Ishikawa (cell line): ENCODE measurements at regions not wholly inside any gene's neighbourhood (a gene's known extent, or its start where the extent isn't known, plus 50 kb on each side); places are given as distances from the start of the nearest gene placed in this dataset.

Experiments
- CEBPB ChIP-seq: IDR thresholded peaks from 2 replicates; pipeline ENCODE4 v1.6.1; 2012
- CREB1 ChIP-seq: IDR thresholded peaks from 2 replicates; pipeline ENCODE4 v1.6.1; 2012; ENCODE audit warnings: low read depth
- EGR1 ChIP-seq: IDR thresholded peaks from 2 replicates; pipeline ENCODE4 v1.6.1; 2012
- EP300 ChIP-seq: IDR thresholded peaks from 2 replicates; pipeline ENCODE4 v1.6.1; 2012; ENCODE audit warnings: borderline replicate concordance
- FOXM1 ChIP-seq: IDR thresholded peaks from 2 replicates; pipeline ENCODE4 v1.6.1; 2012; ENCODE audit warnings: low read depth, borderline replicate concordance
- NFIC ChIP-seq: IDR thresholded peaks from 2 replicates; pipeline ENCODE4 v1.6.1; 2012
- RAD21 ChIP-seq: IDR thresholded peaks from 2 replicates; pipeline ENCODE4 v1.6.1; 2012; ENCODE audit warnings: low read depth
- TAF1 ChIP-seq: IDR thresholded peaks from 2 replicates; pipeline ENCODE4 v1.6.1; 2012; ENCODE audit warnings: low read depth, mild to moderate bottlenecking
- TCF12 ChIP-seq: IDR thresholded peaks from 2 replicates; pipeline ENCODE4 v1.6.1; 2012; ENCODE audit warnings: low read depth
- TEAD4 ChIP-seq: IDR thresholded peaks from 2 replicates; pipeline ENCODE4 v1.6.1; 2012
- YY1 ChIP-seq: IDR thresholded peaks from 2 replicates; pipeline ENCODE4 v1.6.1; 2012; ENCODE audit warnings: low read depth
- ZBTB7A ChIP-seq: IDR thresholded peaks from 2 replicates; pipeline ENCODE4 v1.6.1; 2012; ENCODE audit warnings: low read depth
- TF ChIP-seq, protein P1 (sequence below): IDR thresholded peaks from 2 replicates; pipeline ENCODE4 v1.6.1; 2012
- TF ChIP-seq, protein P2 (sequence below): IDR thresholded peaks from 2 replicates; pipeline ENCODE4 v1.6.1; 2012; ENCODE audit warnings: low read depth, mild to moderate bottlenecking
- TF ChIP-seq, protein P3 (sequence below): IDR thresholded peaks from 2 replicates; pipeline ENCODE4 v1.6.1; 2012

DNA sequence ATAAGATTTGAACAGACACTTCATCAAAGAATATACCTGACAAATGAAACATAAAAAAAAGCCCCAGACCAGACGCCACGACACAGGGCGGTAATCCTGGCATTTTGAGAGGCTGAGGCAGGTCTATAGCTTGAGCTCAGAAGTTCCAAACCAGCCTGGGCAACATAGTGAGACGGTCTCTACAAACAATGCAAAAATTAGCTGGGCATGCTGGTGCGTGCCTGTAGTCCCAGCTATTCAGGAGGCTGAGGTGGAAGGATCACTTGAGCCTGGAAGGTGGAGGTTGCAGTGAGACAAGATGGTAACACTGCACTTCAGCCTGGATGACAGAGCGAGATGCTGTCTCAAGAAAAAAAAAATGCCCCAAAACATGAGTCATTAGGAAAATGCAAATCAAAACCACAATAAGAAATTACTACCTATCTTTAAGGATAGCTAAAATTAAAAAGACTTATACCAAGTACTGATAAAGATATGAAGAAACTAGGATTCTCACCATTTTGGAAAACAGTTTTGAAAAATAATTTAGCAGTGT, 91.7 kb upstream of the GRAMD1B start:
- no peak for TF ChIP-seq EP300
- no peak for TF ChIP-seq TCF12
- TF ChIP-seq, protein P1, sequence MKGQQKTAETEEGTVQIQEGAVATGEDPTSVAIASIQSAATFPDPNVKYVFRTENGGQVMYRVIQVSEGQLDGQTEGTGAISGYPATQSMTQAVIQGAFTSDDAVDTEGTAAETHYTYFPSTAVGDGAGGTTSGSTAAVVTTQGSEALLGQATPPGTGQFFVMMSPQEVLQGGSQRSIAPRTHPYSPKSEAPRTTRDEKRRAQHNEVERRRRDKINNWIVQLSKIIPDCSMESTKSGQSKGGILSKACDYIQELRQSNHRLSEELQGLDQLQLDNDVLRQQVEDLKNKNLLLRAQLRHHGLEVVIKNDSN = no peak
- TF ChIP-seq, protein P2, sequence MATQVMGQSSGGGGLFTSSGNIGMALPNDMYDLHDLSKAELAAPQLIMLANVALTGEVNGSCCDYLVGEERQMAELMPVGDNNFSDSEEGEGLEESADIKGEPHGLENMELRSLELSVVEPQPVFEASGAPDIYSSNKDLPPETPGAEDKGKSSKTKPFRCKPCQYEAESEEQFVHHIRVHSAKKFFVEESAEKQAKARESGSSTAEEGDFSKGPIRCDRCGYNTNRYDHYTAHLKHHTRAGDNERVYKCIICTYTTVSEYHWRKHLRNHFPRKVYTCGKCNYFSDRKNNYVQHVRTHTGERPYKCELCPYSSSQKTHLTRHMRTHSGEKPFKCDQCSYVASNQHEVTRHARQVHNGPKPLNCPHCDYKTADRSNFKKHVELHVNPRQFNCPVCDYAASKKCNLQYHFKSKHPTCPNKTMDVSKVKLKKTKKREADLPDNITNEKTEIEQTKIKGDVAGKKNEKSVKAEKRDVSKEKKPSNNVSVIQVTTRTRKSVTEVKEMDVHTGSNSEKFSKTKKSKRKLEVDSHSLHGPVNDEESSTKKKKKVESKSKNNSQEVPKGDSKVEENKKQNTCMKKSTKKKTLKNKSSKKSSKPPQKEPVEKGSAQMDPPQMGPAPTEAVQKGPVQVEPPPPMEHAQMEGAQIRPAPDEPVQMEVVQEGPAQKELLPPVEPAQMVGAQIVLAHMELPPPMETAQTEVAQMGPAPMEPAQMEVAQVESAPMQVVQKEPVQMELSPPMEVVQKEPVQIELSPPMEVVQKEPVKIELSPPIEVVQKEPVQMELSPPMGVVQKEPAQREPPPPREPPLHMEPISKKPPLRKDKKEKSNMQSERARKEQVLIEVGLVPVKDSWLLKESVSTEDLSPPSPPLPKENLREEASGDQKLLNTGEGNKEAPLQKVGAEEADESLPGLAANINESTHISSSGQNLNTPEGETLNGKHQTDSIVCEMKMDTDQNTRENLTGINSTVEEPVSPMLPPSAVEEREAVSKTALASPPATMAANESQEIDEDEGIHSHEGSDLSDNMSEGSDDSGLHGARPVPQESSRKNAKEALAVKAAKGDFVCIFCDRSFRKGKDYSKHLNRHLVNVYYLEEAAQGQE = no peak
- no peak for TF ChIP-seq RAD21
- TF ChIP-seq, protein P3, sequence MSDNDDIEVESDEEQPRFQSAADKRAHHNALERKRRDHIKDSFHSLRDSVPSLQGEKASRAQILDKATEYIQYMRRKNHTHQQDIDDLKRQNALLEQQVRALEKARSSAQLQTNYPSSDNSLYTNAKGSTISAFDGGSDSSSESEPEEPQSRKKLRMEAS = no peak
- TF ChIP-seq FOXM1 = no peak
- no peak for TF ChIP-seq TAF1
- TF ChIP-seq NFIC = no peak
- TF ChIP-seq YY1 = no peak
- no peak for TF ChIP-seq CEBPB
- no peak for TF ChIP-seq EGR1
- TF ChIP-seq CREB1 = no peak
- no peak for TF ChIP-seq TEAD4
- no peak for TF ChIP-seq ZBTB7A

DNA sequence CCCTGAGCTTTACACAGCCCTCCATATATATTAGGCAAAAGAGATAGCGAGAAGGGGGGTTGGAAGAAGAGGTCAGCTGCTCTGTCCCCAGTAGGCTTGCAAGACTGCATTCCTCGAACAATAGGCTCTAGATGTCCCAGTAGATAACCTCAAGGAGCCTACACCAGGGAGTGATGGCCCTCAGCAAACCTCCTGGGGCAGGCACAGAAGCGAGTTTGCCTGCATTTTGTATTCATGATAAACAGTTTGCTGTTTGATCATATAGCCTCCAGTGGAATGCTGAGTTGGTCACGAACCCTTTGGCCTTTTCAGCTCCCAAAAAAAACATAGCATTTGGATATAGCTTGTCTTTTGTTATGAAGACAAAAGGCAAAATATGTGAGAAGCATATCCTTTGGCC, 95.1 kb upstream of the GRAMD1B start:
- no peak for TF ChIP-seq CEBPB
- TF ChIP-seq, protein P3 = no peak
- no peak for TF ChIP-seq TAF1
- TF ChIP-seq YY1 = no peak
- TF ChIP-seq, protein P1 = no peak
- TF ChIP-seq TCF12 = no peak
- TF ChIP-seq RAD21 = no peak
- TF ChIP-seq CREB1 = no peak
- TF ChIP-seq EGR1 = no peak
- TF ChIP-seq, protein P2 = no peak
- TF ChIP-seq EP300 = no peak
- no peak for TF ChIP-seq TEAD4

DNA sequence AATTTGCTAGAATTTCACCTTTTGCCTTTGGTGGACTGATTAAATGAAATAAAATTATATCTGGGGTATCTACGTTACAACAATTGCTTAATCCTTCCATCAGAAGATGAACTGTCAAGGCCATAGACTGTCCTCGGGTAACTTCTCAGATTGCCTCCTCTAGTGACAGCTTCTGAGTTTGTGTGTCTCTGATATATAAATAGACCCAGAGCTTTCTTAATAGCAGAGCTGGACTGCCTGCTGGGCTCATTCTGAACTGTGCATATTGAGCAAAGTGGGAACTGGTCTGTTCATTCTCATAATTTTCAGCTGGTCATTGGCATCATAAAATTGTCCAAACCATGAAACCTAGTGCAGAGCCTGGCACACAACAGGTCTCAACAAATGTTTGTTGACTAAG, 99.1 kb upstream of the GRAMD1B start:
- TF ChIP-seq YY1 (no peak), CEBPB (no peak), ZBTB7A (no peak), CREB1 (no peak), FOXM1 (no peak), TEAD4 (no peak), TCF12 (no peak), EGR1 (no peak)
- TF ChIP-seq, protein P2 = no peak
- TF ChIP-seq, protein P1 = no peak

DNA sequence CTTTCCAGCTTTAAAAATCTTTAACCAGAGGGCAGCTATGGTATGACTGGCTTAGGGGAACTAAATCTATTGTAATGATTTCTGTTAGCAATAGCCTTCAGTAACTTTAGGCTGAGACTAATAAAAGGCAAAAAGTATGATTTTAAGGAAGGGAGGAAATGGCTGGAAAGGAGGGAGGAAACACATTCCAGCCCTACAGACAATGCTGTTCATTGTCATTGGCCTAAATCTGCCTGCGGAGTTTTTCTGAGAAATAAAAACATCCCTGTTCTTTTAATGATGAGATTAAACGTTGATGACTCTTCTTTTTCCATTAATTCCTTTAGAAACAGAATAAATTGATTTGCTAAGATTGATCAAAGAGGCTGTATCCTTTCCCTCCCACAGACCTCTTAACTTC, 99.6 kb upstream of the GRAMD1B start:
- TF ChIP-seq, protein P1 = no peak
- TF ChIP-seq TCF12 = no peak
- no peak for TF ChIP-seq RAD21
- TF ChIP-seq CEBPB = no peak
- TF ChIP-seq YY1 = no peak
- TF ChIP-seq TEAD4 = no peak
